HG02623 (cell line): ENCODE measurements at regions not wholly inside any gene's neighbourhood (a gene's known extent, or its start where the extent isn't known, plus 50 kb on each side); places are given as distances from the start of the nearest gene placed in this dataset.
A peak's percentile ranks its signal among the peaks of the same experiment; 100 is the strongest.
"Not testable (repeated sequence)": the region's sequence is repeated elsewhere in the genome, so short reads cannot be mapped to it uniquely, and the experiment has no call there.

Experiments used
- ATAC-seq: cut with Tn5 transposase; IDR thresholded peaks from one replicate; pipeline ENCODE4 v1.9.1; 2021; ENCODE audit warnings: moderate library complexity; ENCODE audit not compliant: unreplicated experiment

DNA sequence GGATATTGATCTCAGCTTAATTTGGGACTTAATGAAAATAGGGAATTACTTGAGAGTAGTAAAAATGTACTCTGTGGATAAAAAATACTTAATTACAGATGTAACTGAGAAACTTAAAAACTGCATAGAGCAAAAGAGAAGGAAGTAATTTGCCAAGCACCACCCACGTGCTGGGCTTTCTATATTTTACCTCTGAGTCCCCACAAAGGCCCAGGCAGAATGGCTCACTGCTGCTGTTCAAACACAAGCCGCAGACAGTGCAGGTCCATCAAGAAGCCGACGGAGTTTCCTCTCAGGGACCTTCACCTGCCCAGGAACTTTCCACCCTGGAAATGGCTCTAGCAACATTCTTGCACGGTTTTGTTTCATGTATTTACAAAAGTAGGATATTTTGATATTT, 77.2 kb upstream of the TRPM1 start:
- no peak for ATAC-seq

- ATAC-seq, result no peak
Observed at GRCh38 chr15:31179693-31180092, 78.2 kb upstream of the TRPM1 start.

DNA sequence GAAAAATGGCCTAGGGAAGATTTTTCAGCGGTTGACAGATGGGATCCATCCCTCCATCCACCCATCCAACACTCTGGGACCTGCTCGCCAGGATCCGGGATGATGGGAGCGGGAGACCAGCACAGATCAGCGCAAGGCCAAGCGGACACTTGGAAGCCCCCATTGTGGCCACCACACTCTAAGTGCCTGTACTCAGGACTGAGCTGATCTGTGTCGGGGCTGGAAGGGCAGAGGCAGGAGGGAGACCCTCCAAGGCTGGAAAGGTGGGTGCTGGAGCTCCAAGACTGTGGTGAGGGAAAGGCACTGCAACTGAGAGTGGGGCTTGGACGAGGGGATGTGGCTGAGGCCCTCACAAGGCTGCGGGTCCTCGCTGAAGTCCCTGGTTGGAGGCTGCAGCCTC, 91.8 kb upstream of the TRPM1 start:
- no peak for ATAC-seq

DNA sequence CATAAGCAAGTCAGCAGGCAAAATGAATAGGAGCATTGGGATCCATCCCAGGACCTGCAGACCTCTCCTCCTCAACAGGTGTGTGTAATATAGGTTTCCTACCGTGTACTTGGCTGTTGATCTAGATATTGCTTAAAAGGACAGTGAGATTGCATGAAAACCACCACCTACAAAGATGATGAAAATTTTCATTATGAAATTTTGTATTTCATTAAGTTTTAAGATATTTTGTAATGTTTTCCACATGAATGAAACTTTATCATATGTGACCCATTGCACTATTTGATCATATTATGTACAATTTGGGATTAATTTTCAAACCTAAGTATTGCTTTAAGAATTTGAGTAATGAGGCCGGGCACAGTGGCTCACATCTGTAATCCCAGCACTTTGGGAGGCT, 94.3 kb upstream of the TRPM1 start:
- no peak for ATAC-seq

DNA sequence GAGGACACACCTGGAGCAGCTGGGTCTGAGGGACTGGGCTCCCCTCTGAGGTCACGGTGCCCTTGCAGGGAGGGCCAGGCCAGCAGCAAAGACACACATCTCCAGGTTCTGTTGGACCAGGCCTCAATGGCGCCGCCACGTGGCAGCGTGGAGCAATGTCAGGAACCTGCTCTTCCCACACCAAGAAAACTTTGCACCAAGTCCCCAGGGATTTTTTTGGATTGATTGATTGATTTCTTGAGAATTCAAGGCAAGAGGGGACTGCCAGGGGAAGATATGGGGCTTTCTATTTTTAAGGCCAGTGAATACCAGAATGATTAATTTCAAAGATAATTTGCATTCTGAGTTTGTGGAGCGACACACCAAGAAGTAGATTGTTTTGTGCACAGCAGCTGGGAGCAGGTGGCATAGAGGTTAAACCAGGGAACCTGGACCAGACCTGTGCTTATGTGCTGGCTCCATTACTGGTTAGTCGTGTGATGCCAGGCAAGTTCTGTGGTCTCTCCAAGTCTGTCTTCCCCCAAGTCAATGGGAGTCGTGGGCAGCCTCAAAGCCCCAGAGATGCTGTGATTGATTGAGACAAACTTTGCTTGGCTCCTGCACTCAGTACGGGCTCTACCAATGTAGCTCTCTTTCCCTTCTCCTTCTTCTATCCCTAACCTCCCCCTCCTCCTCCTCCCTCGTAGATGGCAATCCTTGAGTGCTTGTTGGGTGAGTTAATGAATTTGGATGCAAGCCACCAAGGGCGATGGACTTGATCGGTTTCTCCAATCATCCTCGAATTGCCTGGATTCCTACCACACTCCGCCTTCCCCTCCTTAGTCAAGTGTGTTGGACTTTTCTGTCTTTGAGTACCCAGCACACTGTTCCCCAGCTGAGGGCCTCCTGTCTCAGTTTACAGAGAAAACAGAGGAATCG, 96.2 kb upstream of the TRPM1 start:
- no peak for ATAC-seq

GRCh38 chr15:31200735-31201151, 99.2 kb upstream of the TRPM1 start:
- ATAC-seq, result no peak

DNA sequence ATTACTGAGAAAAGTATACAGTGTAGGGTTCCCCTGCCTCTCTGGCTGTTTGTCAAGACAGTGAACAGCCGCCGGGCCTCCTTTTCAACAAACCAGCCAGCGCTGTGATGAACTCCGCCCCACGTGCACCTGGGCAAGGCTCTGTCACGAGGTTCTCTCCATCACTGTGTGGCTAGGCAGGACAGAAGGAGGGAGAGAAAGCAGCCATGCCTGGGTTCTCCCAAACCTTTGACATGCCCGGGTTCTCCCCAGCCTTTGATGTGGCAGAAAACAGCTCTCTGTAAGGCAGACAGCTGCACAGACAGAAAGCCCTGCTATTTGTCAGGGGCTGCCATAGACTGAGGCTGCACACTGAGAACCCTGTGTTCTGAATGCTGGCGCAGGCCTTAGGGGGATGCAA, 101.4 kb upstream of the TRPM1 start:
- no peak for ATAC-seq

- ATAC-seq, result no peak
Observed at GRCh38 chr15:31203999-31204398, 102.5 kb upstream of the TRPM1 start.

DNA sequence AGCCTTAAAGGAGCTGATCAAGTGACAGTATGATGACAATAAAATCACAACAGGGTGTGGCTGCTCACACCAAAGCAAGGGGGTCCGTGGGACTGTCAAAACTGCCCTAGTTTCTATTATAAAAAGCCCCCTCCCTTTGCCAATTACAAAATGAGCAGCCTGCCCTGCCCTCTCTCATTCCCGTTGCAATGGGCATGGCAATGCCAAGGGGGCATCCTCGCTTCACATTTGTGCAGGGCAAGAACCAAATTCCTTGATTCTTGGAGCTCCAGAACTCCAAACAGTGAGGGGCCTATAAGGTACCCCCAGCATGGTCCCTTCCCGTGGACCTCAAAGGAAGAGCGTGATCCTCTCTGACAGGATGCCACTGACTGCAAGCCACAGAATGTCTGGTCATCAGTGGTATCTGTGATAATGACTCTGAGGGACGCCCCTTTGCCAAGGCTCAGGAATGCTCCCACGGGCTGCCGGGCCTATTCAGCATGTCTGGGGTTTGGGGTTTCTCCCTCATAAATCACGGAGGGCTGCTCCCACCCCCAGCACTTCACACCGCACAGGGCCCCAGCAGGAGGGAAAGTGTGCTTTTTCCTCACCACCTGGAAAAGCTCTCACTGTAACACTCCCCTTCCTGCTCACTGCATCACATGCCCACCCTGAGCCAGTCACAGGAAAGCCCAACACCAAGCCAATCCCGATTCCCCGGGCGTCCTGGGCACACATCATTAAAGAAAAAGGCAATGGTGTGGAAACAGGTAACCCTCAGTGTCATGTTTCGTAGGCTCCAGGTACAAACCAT, 105.1 kb upstream of the TRPM1 start:
- no peak for ATAC-seq

DNA sequence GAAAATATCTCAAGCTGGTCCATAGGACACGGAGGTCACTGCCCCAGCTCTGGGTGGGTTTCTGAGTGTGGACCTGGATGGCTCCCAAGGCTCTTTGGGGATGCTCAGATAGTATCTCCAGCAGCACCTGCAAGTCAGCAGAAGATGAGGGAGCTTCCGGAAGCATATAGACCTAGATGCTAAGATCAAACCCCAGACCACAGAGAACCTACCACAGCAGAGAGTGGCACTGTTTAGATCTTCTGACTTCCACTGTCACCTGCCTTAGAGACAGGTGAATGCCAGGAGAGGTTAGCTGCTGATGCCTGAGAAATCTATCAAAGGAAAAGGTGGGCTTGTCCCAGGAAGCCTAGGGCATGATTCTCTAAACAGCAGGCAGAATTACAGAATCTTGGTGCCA, 105.7 kb upstream of the TRPM1 start:
- no peak for ATAC-seq

- ATAC-seq, result not testable (repeated sequence)
Observed at GRCh38 chr15:31207861-31208260, 106.3 kb upstream of the TRPM1 start.

DNA sequence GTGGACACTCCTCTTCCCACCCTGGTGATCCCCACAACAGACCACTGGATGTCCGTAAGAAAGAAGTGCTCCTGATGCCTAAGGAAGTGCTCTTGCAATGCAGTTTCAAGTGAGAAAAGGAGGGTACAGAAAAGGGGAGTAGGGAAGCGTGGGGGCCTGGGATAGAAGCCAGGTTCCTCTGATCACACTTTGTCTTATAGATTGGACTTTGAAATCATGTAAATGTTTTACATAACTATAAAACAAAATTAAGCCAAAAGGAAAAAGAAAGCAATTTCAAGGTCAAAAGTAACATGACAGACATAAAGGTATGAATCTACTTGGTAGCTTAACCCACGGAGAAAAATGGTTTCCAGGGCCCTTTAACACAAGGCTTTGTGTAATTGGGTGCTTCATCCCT, 107.3 kb upstream of the TRPM1 start:
- no peak for ATAC-seq

DNA sequence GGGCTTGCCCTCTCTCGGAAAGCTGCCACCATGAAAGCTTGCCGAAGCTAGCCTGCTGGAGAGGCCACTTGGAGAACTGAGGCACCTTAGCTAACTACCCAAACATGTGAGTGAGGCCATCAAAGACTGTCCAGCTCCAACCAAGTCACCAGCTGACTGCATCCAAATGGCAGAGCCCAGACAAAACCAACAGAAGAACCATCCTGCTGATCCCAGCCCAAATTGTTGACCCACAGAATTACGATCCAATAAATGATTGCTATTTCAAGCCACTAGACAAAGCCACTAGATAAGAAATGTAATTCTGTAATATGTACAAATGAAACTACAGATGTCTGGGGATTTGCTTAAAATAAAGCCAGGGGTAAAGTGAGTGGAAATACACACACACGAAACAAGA, 109.8 kb upstream of the TRPM1 start:
- ATAC-seq, result no peak

GRCh38 chr15:31212326-31213080, 111.0 kb upstream of the TRPM1 start:
- ATAC-seq, result no peak

DNA sequence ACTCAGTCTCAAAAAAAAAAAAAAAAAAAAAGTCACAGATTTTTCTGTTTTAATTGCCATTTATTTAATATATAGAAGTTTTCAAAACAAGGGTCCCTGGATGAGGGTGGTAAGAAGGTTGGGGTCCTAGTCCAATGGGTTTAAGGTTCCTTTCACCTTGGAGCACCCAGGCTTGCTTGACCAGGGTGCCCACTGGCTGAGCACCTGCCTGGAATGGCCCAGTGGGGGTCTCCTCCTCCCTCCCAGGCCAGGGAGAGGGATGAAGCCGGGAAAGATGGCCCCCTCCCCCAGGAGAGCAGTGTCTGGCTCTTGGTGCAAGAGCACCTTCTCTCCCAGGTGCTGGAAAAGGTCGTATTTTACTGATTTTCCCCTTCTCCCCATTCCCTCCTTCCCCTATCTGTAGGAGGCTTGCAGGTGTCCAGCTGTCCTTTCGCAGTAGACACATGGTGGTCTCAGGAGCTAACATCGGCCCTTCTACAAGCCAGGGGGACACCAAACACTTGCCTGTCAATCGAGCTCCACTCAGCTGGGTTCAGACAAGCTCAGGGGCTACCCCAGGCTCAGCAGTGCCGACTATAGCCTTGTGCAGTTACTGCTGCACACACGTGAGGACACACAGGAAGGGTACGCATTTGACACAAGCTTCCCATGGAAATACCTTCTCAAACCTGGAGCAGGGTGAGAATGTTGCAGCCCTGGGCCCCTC, 112.3 kb upstream of the KLF13 start:
- no peak for ATAC-seq

DNA sequence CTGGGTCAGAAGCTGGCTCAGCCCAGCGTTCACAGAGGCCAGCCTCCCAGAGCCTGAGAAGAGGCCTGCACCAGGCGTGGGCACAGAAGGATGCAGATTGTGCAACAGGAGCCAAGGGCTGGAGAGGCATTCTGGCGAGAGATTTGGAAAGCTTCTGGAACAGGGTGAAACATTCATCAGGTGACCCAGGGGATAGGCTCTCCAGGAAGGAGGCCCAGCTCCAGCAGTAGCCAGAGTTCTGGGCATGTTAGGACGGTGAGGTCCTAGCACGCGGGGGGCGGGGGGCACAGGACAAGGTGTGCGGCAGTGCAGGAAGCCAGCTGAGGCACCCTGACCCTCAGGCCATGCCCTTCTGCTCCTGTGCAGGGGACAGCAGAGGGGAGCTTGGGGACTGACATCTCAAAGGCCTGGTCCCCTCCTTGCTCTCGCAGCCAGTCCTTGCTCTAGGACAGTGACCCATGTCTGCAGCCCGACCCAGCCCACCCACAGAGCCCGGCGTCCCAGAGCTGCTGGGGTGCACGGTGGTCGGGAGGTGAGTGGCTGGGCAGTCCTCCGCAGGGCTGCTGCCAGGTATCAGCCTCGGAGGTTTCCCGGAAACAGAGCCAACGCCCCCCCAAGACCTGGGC, 111.7 kb upstream of the KLF13 start:
- no peak for ATAC-seq

- ATAC-seq, result peak; percentile 65
Observed at GRCh38 chr15:31215490-31216214, 111.0 kb upstream of the KLF13 start.

GRCh38 chr15:31216215-31216911, 110.3 kb upstream of the KLF13 start:
- ATAC-seq, result peak; percentile 42

- ATAC-seq, result no peak
Observed at GRCh38 chr15:31217067-31217466, 109.6 kb upstream of the KLF13 start.
